GM21825 (cell line): ENCODE measurements at regions not wholly inside any gene's neighbourhood (a gene's known extent, or its start where the extent isn't known, plus 50 kb on each side); places are given as distances from the start of the nearest gene placed in this dataset.
"Not testable (repeated sequence)": the region's sequence is repeated elsewhere in the genome, so short reads cannot be mapped to it uniquely, and the experiment has no call there.

ENCODE experiments used
- ATAC-seq: cut with Tn5 transposase; IDR thresholded peaks from one replicate; pipeline ENCODE4 v1.9.1; 2021; ENCODE audit warnings: mild to moderate bottlenecking, moderate library complexity; ENCODE audit not compliant: unreplicated experiment

- not testable (repeated sequence) for ATAC-seq
Observed at GRCh38 chr7:10501206-10501884, 472.3 kb upstream of the PHF14 start.

GRCh38 chr7:10507032-10507431 lies 466.6 kb upstream of the PHF14 start:
- no peak for ATAC-seq

GRCh38 chr7:10521306-10521705 lies 452.4 kb upstream of the PHF14 start:
- no peak for ATAC-seq

GRCh38 chr7:10533429-10533828 lies 440.2 kb upstream of the PHF14 start:
- not testable (repeated sequence) for ATAC-seq

- ATAC-seq, result no peak
Observed at GRCh38 chr7:10536561-10536960, 437.1 kb upstream of the PHF14 start.

GRCh38 chr7:10537764-10538163 lies 435.9 kb upstream of the PHF14 start:
- ATAC-seq, result no peak

- no peak for ATAC-seq
Observed at GRCh38 chr7:10557375-10557774, 416.3 kb upstream of the PHF14 start.

GRCh38 chr7:10560497-10560896 lies 413.2 kb upstream of the PHF14 start:
- ATAC-seq, result no peak

GRCh38 chr7:10568891-10569290 lies 404.8 kb upstream of the PHF14 start:
- ATAC-seq, result no peak

GRCh38 chr7:10571759-10572158 lies 401.9 kb upstream of the PHF14 start:
- ATAC-seq, result no peak

GRCh38 chr7:10577866-10578374 lies 395.8 kb upstream of the PHF14 start:
- ATAC-seq, result no peak

- ATAC-seq, result no peak
Observed at GRCh38 chr7:10579561-10579960, 394.1 kb upstream of the PHF14 start.

- ATAC-seq, result no peak
Observed at GRCh38 chr7:10584886-10585285, 388.8 kb upstream of the PHF14 start.

GRCh38 chr7:10588084-10588483 lies 385.6 kb upstream of the PHF14 start:
- no peak for ATAC-seq

- no peak for ATAC-seq
Observed at GRCh38 chr7:10592604-10593003, 381.1 kb upstream of the PHF14 start.

- ATAC-seq, result no peak
Observed at GRCh38 chr7:10593080-10593479, 380.6 kb upstream of the PHF14 start.

- ATAC-seq, result no peak
Observed at GRCh38 chr7:10596827-10597226, 376.8 kb upstream of the PHF14 start.

GRCh38 chr7:10604128-10604527 lies 369.5 kb upstream of the PHF14 start:
- ATAC-seq, result no peak

GRCh38 chr7:10612950-10613349 lies 360.7 kb upstream of the PHF14 start:
- no peak for ATAC-seq

GRCh38 chr7:10618953-10619352 lies 354.7 kb upstream of the PHF14 start:
- no peak for ATAC-seq

GRCh38 chr7:10632712-10633111 lies 341.0 kb upstream of the PHF14 start:
- ATAC-seq, result no peak

GRCh38 chr7:10634239-10634638 lies 339.4 kb upstream of the PHF14 start:
- no peak for ATAC-seq

GRCh38 chr7:10637991-10638390 lies 335.7 kb upstream of the PHF14 start:
- ATAC-seq, result no peak
